Germinal center (tissue), 1 donor: ENCODE measurements at regions not wholly inside any gene's neighbourhood (a gene's known extent, or its start where the extent isn't known, plus 50 kb on each side); places are given as distances from the start of the nearest gene placed in this dataset.

Source experiments
- DNase-seq: peaks from one replicate; pipeline ENCODE4 v3.0.0; 2012; ENCODE audit warnings: mixed read lengths, low spot score

- no peak for DNase-seq
These were observed 1042.2 kb downstream of the DIAPH3 start for GRCh38 chr13:59121507-59121906.

GRCh38 chr13:59126474-59126873, 1037.3 kb downstream of the DIAPH3 start:
- DNase-seq = no peak

GRCh38 chr13:59133903-59134302, 1029.8 kb downstream of the DIAPH3 start:
- DNase-seq = no peak

- DNase-seq = no peak
These were observed 1019.0 kb downstream of the DIAPH3 start for GRCh38 chr13:59144700-59145099.

- DNase-seq = no peak
These were observed 1018.3 kb downstream of the DIAPH3 start for GRCh38 chr13:59145381-59145780.

- no peak for DNase-seq
These were observed 1006.5 kb downstream of the DIAPH3 start for GRCh38 chr13:59157181-59157580.

- no peak for DNase-seq
These were observed 997.6 kb downstream of the DIAPH3 start for GRCh38 chr13:59166174-59166573.

GRCh38 chr13:59172076-59172475, 991.7 kb downstream of the DIAPH3 start:
- no peak for DNase-seq

- DNase-seq = no peak
These were observed 987.0 kb downstream of the DIAPH3 start for GRCh38 chr13:59176775-59177174.

- no peak for DNase-seq
These were observed 985.4 kb downstream of the DIAPH3 start for GRCh38 chr13:59178344-59178743.

- DNase-seq = no peak
These were observed 981.5 kb downstream of the DIAPH3 start for GRCh38 chr13:59182241-59182640.

- no peak for DNase-seq
These were observed 966.3 kb downstream of the DIAPH3 start for GRCh38 chr13:59197397-59197796.

- DNase-seq = no peak
These were observed 961.9 kb downstream of the DIAPH3 start for GRCh38 chr13:59201841-59202240.

GRCh38 chr13:59203855-59204254, 959.9 kb downstream of the DIAPH3 start:
- DNase-seq = no peak

- DNase-seq = no peak
These were observed 958.2 kb downstream of the DIAPH3 start for GRCh38 chr13:59205501-59205900.

GRCh38 chr13:59208405-59209195, 955.1 kb downstream of the DIAPH3 start:
- no peak for DNase-seq

- no peak for DNase-seq
These were observed 953.2 kb downstream of the DIAPH3 start for GRCh38 chr13:59210543-59210942.

- no peak for DNase-seq
These were observed 952.1 kb downstream of the DIAPH3 start for GRCh38 chr13:59211606-59212005.

- DNase-seq = no peak
These were observed 934.3 kb downstream of the DIAPH3 start for GRCh38 chr13:59229401-59229800.

GRCh38 chr13:59229861-59230260, 933.9 kb downstream of the DIAPH3 start:
- DNase-seq = no peak

GRCh38 chr13:59230484-59231264, 933.1 kb downstream of the DIAPH3 start:
- no peak for DNase-seq

GRCh38 chr13:59236309-59236919, 927.3 kb downstream of the DIAPH3 start:
- no peak for DNase-seq

- no peak for DNase-seq
These were observed 926.8 kb downstream of the DIAPH3 start for GRCh38 chr13:59236944-59237343.
